Effector CD8-positive, alpha-beta T cell (primary cell): ENCODE measurements at regions not wholly inside any gene's neighbourhood (a gene's known extent, or its start where the extent isn't known, plus 50 kb on each side); places are given as distances from the start of the nearest gene placed in this dataset.

ENCODE experiments used
- DNase-seq: peaks from one replicate; lab custom pipeline; 2025; lab: John Stamatoyannopoulos, UW

DNA sequence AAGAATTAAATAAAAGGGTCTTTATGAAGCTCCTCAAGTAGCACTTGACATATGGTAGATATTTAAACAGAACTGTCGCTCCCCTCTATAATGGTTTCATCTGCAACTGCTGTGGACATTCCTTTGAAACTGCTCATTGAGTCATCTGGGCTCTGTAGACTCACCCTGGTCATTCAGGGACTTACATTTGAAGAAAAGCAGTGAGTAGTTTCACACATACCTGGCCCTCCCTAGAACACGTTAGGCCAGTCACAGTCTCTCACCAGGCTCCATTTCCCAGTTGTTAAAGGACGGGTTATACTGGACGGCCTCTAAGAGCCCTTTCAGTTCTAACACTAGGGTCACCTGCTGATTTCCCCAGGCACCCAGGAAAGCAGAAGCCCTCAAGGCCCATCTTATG, 217.0 kb downstream of the BCL11B start:
- no peak for DNase-seq

DNA sequence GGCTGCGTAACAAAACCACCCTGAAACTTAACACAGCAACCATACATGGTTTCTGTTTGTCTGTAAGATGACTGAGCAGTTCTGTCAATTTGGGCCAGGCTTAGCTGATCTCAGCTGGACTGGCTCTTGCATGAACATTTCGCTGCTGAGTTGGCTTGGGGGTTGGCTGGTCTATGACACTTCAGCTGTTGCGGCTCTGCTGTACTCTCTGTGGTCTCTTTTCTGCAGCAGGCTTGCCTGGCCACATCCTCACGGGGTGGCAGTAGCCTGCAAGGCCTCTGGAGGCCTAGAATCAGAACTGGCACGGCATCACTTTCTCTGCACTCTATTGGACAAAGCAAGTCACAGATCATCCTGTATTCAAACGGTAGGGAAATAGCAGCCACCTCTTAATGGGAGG, 216.2 kb downstream of the BCL11B start:
- peak; percentile 4 for DNase-seq

DNA sequence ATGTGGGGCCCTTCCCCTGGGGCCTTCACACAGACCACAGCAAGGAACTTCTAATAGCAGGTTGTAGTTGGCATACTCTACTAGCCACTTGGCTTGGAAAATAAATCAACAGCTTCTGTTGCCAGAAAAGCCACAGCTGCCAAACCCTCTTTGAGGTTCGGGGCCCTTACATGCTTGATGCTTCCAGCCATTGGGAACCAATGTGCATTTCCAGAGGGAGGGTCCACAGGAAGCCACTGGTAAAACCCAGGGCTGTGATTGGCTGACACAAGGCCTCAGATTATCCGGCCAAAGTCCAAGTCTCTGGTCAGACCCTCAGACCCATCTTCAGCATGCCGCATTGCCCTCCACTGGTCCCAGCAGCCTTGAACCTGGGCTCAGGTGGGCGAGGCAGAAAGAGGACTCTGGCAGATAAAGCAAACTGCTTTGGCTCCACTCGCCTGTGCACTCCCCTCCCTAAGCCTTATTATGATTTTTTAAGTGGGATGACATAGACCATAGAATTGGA, 214.4 kb downstream of the BCL11B start:
- DNase-seq, result no peak

DNA sequence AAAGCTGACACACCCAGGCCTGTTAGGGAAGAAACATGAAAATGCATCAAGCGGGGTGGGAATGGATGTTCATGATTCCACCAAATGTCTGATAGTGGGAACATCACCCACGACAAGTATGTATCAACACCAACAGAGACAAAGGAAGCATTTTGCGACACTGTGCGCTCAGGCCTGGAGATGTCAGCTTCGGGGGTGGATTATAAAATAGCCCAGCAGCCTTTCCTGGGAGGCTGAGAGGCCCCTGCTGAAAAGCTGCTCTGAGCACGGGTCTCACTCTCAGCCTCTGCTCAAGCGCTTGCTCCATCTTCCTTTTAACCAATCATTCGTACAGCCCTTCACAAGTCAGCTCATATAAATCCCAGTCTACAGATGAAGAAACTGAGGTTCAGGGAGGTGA, 213.5 kb downstream of the BCL11B start:
- no peak for DNase-seq

DNA sequence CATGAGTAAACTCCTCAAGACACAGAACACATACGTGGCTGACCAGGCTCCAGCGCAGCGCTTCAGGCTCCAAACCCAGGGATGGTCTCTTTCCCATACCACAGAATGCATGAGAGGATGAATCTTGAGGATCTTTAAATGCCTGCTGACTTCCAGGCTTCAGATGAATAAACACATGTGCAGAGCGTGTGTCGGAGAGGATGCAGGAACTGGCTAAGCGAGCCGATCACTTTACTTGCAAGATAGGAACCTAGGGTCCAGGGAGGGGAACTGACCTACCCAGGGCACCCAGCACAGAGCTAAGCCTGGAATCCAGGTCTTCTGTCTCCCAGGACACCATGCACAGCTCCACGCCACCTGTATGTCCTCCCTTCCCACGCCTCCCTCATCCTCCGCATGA, 209.8 kb downstream of the BCL11B start:
- no peak for DNase-seq

DNA sequence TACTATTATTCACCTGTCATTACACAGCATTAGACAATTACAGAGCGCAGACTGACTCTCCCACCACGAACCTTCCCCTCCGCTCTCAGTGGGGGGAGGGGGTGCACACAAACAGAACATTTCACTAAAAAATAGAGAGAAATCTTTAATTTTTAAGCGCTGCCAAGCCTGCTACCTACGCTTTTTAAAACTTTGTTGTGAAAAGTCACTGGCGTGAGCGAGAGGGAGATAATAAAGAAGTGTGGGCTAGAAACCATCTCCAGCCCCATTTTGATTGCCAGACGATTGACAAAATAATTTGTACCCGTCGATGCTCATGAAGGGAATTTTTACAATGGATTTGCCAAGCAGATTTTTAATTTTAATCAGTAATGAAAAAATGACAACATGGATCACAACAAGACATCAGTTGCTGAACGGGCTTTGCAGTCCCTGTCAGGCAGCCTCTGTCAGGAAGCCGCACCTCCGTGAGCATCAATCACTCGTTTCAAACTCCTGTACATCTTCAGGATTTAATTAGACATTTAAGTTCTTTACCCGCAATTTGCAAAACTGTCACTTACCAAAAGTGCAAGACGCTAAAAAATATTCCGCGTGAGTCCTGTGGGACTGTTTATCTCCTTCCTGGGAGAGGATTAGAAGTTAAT, 209.1 kb downstream of the BCL11B start:
- DNase-seq, result no peak

DNA sequence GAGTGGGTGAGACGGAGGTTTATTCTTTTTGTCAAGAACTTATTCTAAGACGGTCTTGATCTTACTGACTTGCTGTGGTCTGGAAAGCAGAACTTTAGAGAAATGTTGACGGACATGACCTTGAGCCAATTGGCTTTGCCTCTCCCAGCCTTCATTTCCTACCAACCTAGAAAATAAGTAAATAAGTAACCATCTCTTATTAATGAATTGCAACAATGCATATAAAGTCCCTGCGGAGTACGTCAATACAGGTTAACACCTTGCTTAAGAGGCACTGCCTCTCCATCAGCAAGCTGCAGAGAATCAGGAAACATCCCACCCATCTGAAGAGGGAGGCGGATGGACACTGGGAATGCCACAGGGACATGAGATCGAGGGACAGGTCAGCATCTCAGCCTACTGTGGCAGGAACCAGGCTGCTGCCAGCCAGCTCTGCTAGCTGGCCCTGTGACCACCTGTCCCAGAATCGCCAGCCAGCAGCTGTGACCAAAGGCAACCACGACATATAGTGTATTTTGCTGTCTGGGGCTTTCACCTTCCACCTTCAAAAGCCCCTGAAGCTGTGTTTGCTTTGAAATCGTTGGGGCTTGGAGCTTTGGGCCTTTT, 208.3 kb downstream of the BCL11B start:
- no peak for DNase-seq

DNA sequence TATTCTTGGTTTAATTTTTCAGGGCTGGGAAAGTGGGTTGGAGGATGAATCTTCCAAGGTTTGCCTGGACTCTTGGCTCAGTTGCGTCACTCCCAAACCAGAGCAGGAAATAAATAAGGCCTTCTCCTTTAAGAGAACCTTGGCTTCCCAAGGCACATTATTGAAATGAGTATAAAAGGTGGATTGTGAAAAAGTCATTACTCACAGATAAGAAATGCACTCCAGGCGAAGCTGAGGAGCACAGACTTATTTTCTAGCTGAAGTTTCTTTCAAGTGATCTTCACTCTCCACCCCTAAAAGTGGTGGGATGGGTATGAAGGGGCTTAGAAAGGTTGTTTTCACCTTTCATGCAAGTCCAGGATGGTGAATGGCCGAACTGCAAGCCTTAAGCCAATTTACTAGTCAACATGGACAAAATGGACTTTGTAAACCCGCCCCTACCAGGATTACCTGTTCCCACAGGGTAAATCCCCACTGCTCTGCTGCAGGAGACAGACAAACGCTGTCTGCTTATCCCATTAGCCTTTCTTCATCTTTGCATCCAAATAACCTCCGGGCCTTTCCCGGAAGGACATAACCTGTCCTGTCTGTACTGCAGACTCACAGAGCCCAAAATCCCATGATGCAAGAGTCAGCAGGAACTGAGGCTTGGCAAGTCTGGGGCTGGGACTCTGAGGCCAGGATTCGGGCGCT, 207.6 kb downstream of the BCL11B start:
- DNase-seq, result no peak

DNA sequence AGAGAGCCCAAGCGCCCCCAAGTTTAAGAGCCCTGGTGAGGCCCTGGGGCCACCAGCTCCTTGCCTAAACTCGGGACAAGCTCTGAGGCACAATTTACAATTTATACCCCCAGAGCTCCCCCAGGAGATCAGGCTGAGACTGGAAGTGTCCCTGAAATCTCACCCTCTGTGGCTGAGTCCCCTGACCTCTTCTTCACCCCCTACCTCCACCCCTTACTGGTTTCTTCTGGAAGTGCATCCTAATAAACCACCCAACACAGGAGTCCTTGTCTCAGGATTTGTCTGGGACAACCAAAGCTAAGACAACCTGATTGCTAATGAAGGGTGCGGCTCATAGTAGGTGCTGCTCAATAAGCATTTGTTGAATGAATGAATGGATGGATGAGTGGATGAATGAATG, 206.4 kb downstream of the BCL11B start:
- DNase-seq, result no peak

DNA sequence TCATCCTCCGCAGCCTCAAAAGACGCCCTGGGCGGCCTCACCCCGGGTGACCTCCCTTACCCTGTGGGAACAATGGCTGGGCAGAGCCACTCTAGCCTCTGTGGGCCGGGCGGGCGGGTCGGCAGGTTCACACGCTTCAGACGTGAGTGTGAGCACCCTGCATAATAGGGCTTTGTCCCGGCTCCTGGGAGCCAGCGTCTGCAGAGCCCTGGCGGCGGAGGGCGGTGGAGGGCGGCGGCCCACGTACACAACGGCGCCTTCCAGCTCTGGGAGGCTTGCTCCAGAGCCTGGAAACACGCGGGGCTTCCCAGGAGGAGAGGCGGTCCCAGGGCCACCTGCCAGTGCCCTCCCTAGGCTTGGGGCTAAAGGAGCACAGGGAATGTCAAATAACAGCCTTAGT, 205.6 kb downstream of the BCL11B start:
- no peak for DNase-seq

DNA sequence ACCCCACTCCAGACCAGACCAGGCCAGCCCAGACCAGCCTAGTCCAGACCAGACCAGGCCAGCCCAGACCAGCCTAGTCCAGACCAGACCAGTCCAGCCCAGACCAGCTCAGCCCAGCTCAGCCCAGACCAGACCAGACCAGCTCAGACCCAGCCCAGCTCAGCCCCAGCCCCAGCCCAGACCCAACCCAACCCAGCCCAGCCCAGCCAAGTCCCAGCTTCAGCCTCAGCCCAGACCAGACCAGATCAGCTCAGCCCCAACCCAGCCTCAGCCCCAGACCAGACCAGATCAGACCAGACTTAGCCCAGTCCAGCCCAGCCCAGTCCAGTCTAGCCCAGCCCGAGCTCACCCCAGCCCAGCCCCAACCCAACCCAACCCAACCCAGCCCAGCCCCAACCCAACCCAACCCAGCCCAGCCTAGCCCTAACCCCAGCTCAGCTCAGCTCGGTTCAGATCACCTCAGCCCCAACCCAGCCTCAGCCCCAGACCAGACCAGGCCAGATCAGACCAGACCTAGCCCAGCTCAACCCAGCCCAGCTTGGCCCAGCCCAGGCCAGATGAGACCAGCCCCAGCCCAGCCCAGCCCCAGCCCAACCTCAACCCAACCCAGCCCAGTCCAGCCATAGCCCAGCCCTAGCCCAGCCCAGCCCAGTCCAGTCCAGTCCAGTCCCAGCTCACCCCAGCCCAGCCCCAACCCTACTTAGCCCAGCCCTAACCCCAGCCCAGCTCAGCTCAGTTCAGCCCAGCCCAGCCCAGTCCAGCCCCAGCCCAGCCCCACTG, 204.7 kb downstream of the BCL11B start:
- DNase-seq, result no peak

DNA sequence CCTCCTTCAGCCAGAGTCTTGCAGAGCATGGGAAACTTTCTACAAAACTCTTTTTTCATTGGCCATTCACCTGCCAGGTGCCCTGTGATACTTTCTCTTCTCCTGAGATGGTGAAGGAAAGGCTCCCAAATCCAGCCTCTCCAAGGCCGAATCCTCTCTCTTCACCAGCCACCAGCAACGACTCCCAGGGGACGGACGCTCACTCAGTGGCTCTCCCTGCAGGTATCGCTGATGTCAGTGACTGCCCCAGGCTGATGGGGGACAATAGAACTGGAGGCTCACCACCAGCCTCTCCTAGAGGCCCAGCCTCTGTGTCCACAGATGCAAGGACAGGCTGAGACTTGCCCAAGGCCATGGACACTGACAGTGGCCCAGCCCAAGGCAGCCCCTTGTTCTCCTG, 204.1 kb downstream of the BCL11B start:
- DNase-seq, result no peak

DNA sequence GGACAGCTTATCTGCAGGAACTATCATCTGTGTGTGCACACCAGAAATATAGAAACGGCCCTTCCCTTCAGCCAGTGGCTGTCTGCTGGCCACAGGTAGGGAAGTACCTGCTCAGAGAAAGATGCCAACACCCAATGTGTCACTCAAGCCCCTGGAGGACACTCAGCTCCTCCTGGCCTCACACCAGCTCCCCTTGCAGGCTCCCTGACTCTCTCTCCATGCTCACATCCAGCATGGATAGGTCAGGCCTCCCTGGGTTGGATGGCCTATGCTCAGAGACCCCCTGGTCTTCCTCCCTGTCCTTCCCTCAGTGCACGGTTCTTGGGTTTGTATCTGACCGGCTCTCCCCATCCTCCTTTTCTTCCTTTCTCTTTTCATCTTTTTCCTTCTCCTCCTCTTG, 202.1 kb downstream of the BCL11B start:
- no peak for DNase-seq

DNA sequence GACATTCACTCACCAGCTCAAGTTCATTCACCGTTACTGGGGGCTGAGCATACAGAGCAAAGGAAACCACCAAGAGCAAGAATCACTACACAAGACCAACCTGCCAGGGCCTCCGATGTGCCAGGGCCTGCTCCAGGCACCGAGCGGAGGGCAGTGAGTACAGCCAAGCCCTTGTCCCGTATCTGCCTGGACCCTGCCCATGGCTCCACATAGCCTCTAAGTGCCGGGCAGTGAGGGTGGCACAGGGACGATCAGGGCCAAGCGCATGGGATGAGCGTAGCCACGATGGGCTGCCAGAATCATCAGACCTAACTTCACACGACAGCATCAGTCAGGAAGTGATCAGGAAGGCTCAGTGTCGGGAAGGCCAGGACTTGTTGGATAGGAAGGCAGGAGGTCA, 199.6 kb downstream of the BCL11B start:
- no peak for DNase-seq

DNA sequence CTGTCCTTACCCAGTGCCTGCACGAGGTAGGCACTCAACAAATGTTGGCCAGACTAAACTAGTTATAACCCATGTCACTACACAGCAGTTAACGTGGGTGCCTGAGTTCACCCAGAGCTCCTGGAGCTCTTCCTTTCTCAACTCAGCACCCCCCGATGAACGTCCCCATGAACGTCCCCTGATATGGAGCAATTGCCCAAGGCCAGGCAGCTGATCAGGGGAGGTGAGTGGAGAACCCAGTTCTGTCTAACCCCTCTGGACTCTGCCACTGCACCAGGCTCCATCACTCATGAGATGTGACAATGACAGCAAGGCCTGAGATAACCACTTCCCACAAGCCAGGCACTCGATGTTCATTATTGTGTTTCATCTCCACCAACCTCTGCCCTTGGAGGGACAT, 199.0 kb downstream of the BCL11B start:
- no peak for DNase-seq

DNA sequence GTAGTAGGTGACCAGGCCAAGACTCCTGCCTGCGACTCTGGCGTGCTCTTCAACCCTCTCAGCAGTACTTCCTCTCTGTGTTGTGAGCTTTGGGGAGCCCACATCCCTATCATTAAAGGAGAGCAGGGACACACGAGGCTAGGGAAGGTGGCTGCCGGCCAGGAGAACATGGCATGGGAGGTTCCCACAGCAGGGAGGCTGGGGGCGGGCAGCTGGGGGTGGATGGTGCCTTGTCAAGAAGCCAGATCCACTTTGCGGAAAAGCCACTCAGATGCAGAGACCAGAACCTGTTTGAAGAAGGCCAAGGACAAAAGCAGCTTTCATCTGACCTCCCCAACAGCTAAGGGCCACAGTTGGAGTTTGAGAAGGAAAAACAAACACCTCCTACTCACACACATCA, 198.6 kb downstream of the BCL11B start:
- no peak for DNase-seq

DNA sequence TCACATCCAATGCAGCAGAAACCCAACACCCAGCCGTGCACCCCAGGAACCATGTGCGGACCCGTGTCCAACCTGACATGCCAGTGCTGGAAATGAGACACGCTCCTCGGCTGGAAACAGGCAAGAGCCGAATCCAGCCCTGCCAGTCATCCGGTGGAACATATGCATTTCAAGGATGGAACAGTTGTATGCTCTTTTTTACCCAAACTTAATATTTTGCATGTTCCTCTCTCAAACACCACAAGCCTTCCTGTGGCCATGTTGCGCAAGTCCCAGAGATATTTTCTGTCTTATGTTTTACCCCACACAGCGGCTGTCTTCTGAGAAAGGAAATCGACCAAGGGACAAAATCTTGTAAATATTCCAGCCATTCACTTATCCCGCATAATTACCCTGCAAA, 196.9 kb downstream of the BCL11B start:
- no peak for DNase-seq

DNA sequence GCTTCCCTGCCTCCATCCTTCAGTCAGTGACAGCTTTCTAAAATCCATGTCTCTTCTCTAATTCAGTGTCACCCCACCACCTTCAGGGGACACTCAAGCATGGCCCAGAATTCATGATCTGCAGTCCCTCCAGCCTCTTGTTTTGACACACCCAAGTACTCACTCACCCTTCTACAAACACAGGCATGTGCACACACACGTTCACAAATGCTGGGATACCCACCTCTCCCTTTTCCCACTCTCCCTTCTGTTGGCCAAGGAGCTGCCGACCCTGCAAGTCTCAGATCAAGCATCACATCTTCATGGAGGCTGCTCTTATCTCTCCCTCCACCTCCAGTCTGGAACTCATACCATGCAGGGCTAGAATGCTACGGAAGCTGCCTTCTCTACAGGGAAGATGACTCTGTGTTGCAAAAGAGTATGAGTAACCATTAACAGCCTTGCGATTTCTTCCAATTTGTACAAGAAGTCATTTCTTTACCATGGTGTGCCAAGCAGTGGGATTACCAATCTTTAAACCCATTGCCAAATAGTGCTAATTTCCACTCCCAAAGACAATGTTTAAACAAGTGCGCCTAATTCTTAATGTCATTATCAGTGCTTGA, 196.1 kb downstream of the BCL11B start:
- no peak for DNase-seq

DNA sequence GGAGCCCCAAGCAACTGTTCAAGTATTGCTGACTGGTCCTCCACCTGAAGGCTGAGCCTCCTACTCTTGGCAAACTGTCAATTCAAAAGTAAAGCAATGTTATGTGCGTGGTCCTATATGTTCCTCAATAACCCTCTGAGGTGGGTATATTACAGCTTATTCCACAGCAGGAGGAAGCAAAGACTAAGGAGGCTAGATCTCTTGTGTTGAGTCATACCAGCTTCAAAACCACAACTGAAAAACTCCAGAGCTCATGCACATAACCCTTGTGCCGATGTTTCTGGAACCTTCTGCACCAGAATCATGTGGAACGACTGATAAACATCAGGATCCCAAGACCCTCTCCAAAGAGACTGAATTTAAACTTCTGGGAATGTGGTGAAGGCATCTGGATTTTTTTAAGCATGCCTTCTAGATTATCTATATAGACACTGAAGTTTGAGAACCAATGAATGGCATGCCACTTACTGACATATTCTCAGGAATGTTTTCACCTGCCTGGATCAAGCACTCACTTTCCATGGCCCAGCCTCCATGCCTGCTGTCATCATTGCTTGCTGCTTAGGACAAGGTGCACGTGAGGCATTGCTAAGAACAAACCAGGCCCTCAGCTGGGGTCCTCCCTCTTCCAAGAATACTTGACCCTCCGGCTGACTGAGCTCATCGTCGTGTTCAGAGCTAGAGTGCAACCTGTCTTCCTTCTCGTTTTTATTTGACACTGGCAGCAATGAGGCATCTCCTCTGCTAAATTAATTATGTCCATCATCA, 194.7 kb downstream of the BCL11B start:
- no peak for DNase-seq

DNA sequence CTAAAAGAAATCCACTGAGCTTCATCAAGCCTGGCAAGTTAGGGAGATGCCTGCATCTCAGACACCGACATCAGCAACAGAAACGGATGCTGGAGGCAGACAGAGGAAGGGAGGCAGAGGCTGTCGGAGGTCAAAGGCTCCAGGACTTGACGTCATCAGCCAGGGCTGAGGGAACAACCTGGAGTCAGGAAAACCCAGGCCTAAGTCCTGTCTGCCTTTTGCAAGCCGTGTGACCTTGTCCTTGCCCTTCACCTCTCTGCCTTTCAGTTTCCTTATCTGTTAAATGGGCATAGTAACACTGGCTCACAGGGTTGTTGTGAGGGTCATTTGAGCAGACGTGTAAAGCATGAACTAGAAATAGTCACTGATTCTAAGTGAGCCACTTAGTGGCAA, 194.2 kb downstream of the BCL11B start:
- DNase-seq, result no peak

DNA sequence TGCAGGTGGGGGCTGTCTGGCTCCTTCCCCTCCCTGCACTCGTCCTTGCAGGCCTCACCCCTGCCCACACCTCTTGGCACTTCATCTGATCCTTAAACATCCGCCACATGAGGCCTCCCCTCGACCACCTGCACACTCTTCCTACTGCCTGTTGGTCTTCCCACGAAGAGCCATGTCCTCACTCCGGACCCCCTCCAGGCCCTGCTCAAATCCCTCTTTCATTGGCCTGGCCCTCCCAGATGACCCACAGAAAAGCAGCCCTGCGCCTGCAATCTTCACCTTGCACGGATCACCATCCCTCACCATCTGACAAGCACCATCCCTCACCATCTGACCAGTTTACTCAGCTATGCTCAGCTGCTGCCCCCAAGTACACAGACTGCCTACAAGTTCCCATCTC, 193.6 kb downstream of the BCL11B start:
- DNase-seq, result no peak
